K562 (cell line): ENCODE measurements at regions not wholly inside any gene's neighbourhood (a gene's known extent, or its start where the extent isn't known, plus 50 kb on each side); places are given as distances from the start of the nearest gene placed in this dataset.

Experiments
- ATAC-seq: fragments of 200-7000 bp; cut with Tn5 transposase; 3 replicates; pipeline ENCODE4 v1.9.1; 2020; ENCODE audit warnings: moderate library complexity
- BruUV-seq: library from RNA; stranded (reverse); fragments of 400-500 nt; replicated peaks from 2 replicates; lab custom pipeline; 2021; lab: Mats Ljungman, UMichigan
- CTCF ChIA-PET: fragments of 300-600 bp; formaldehyde crosslinking; extraction: SDS; loops from one replicate; lab custom pipeline; 2021; ENCODE audit warnings: low intra/inter-chr PET ratio; lab: Yijun Ruan, JAX
- POLR2A ChIA-PET: fragments of 300-600, 350-650 bp; sonication (Branson Sonifier 250); formaldehyde crosslinking; extraction: SDS; loops from one replicate; lab custom pipeline; 2021; ENCODE audit warnings: antibody characterized with exemption, inconsistent platforms; lab: Yijun Ruan, JAX
- DNase-seq, 4 experiments: peaks; one replicate each; pipeline versions ENCODE4 v3.0.0 to v3.0.0-alpha.2; 2011 to 2018; ENCODE audit warnings: low spot score in 3 of 4, mixed read lengths in 3 of 4; ENCODE audit errors: extremely low read depth in 1 of 4
- FAIRE-seq: peaks from 2 replicates; lab custom pipeline; 2011; peaks lifted over from hg19 to GRCh38; lab: Jason Lieb, UNC
- H2AFZ ChIP-seq: 2 replicates; pipeline ENCODE4 v1.6.0; 2011; ENCODE audit warnings: low read depth, low read length, control low read depth, inconsistent platforms
- H3K27ac ChIP-seq: fragments of 200-600 bp; 3 replicates; pipeline ENCODE4 v1.8.0; 2011; ENCODE audit warnings: low read depth, mild to moderate bottlenecking, control low read depth, inconsistent platforms, low read length, moderate library complexity, mixed read lengths; ENCODE audit errors: extremely low read depth
- H3K27me3 ChIP-seq, 2 experiments: fragments of 300-600 bp in 1 of 2; 2 replicates in 1 of 2; 3 replicates in 1 of 2; pipeline versions ENCODE4 v1.6.0 to v1.8.0; 2011; ENCODE audit warnings: inconsistent platforms in 2 of 2, low read length in 2 of 2, mild to moderate bottlenecking in 1 of 2, mixed read lengths in 1 of 2, moderate library complexity in 1 of 2; ENCODE audit not compliant: control insufficient read depth in 2 of 2, insufficient read depth in 2 of 2
- H3K36me3 ChIP-seq: fragments of 300-600 bp; 3 replicates; pipeline ENCODE4 v1.8.0; 2011; ENCODE audit warnings: mild to moderate bottlenecking, low read length, inconsistent platforms; ENCODE audit not compliant: control insufficient read depth, insufficient read depth
- H3K4me1 ChIP-seq, 2 experiments: fragments of 200-600 bp in 1 of 2; replicated peaks in 1 of 2; 2 replicates in 1 of 2; 3 replicates in 1 of 2; pipeline versions ENCODE4 v1.5.1 to v1.8.0; 2011; ENCODE audit warnings: inconsistent platforms in 2 of 2, low read length in 2 of 2, mild to moderate bottlenecking in 1 of 2, mixed read lengths in 1 of 2, moderate library complexity in 1 of 2; ENCODE audit not compliant: control insufficient read depth in 2 of 2, insufficient read depth in 2 of 2
- H3K4me2 ChIP-seq: 2 replicates; pipeline ENCODE4 v1.6.1; 2011; ENCODE audit warnings: low read length, control low read depth, inconsistent platforms, mixed read lengths; ENCODE audit not compliant: insufficient read depth
- H3K4me3 ChIP-seq: fragments of 200-600 bp; sonication (generic), shearing (Covaris generic); 2 replicates; pipeline ENCODE4 v1.5.1; 2016; ENCODE audit warnings: control low read depth, inconsistent platforms
- H3K79me2 ChIP-seq: fragments of 200-600 bp; 3 replicates; pipeline ENCODE4 v1.8.0; 2011; ENCODE audit warnings: low read length, inconsistent platforms; ENCODE audit not compliant: control insufficient read depth, insufficient read depth
- H3K9ac ChIP-seq, 2 experiments: 2 replicates each; pipeline versions ENCODE4 v1.6.0 to v1.6.1; 2011; ENCODE audit warnings: low read depth in 2 of 2, low read length in 2 of 2, control low read depth in 1 of 2, inconsistent platforms in 1 of 2, mild to moderate bottlenecking in 1 of 2, mixed read lengths in 1 of 2; ENCODE audit not compliant: insufficient read depth in 1 of 2
- H3K9me1 ChIP-seq: one replicate; pipeline ENCODE4 v1.6.0; 2011; ENCODE audit warnings: inconsistent platforms, mild to moderate bottlenecking, low read length, moderate library complexity; ENCODE audit not compliant: control insufficient read depth, insufficient read depth
- H3K9me3 ChIP-seq: replicated peaks from 2 replicates; pipeline ENCODE4 v1.5.1; 2011; ENCODE audit warnings: low read depth, low read length, inconsistent platforms; ENCODE audit not compliant: control insufficient read depth, insufficient read depth
- H4K20me1 ChIP-seq: replicated peaks from 2 replicates; pipeline ENCODE4 v1.6.1; 2011; ENCODE audit warnings: low read length, inconsistent platforms, mixed read lengths; ENCODE audit not compliant: control insufficient read depth, insufficient read depth
- ATF3 ChIP-seq, 2 experiments: fragments of 450-650 bp in 1 of 2; sonication (generic) in 1 of 2; formaldehyde crosslinking in 1 of 2; IDR thresholded peaks in 1 of 2; conservative IDR thresholded peaks in 1 of 2; 2 replicates each; pipeline versions ENCODE4 v1.6.1 to v1.8.1; 2016 to 2023; ENCODE audit warnings: mild to moderate bottlenecking in 2 of 2, moderate library complexity in 2 of 2, inconsistent platforms in 1 of 2, missing genetic modification reagents in 1 of 2
- CBX1 ChIP-seq: sonication (generic); IDR thresholded peaks from 2 replicates; pipeline ENCODE4 v1.6.1; 2016; ENCODE audit warnings: antibody characterized with exemption, low read depth, mild to moderate bottlenecking
- CEBPG ChIP-seq, 3 experiments: fragments of 200-800 bp in 1 of 3; sonication (Bioruptor generic) in 1 of 3; sonication (generic) in 1 of 3; formaldehyde crosslinking in 1 of 3; IDR thresholded peaks in 2 of 3; conservative IDR thresholded peaks in 1 of 3; 2 replicates each; pipeline versions ENCODE4 v1.6.1 to v1.8.0; 2016 to 2022; ENCODE audit warnings: missing compliant biosample characterization in 2 of 3, missing genetic modification characterization in 2 of 3, mild to moderate bottlenecking in 1 of 3, missing genetic modification reagents in 1 of 3
- CREB3L1 ChIP-seq: fragments of 450-650 bp; IDR thresholded peaks from 2 replicates; pipeline ENCODE4 v1.6.1; 2014; ENCODE audit warnings: low read depth, mild to moderate bottlenecking, moderate library complexity, borderline replicate concordance
- EP400 ChIP-seq: fragments of 450-650 bp; IDR thresholded peaks from 2 replicates; pipeline ENCODE4 v1.6.1; 2017; ENCODE audit warnings: antibody characterized with exemption, mild to moderate bottlenecking, moderate library complexity
- ETV1 ChIP-seq: fragments of 450-650 bp; conservative IDR thresholded peaks from 2 replicates; pipeline ENCODE4 v1.6.1; 2016; ENCODE audit warnings: missing genetic modification characterization, control low read depth, low read depth, missing compliant biosample characterization
- GABPA ChIP-seq: fragments of 200-800 bp; sonication (Bioruptor generic); conservative IDR thresholded peaks from 2 replicates; pipeline ENCODE4 v1.6.1; 2016; ENCODE audit warnings: low read depth, missing genetic modification characterization, missing compliant biosample characterization
- JUND ChIP-seq, 2 experiments: IDR thresholded peaks; 2 replicates in 1 of 2; 3 replicates in 1 of 2; pipeline ENCODE4 v1.6.1; 2011; ENCODE audit warnings: borderline replicate concordance in 2 of 2, low read depth in 2 of 2, low read length in 2 of 2, improper control_type of control experiment in 1 of 2, missing biosample characterization in 1 of 2, missing genetic modification characterization in 1 of 2, missing genetic modification reagents in 1 of 2
- KLF1 ChIP-seq: fragments of 450-650 bp; IDR thresholded peaks from 2 replicates; pipeline ENCODE4 v1.6.1; 2016; ENCODE audit warnings: missing genetic modification characterization, missing compliant biosample characterization
- L3MBTL2 ChIP-seq: fragments of 450-650 bp; IDR thresholded peaks from 2 replicates; pipeline ENCODE4 v1.6.1; 2016; ENCODE audit warnings: mild to moderate bottlenecking, moderate library complexity
- MYC ChIP-seq, 2 experiments: fragments of 250-450 bp in 1 of 2; sonication (Bioruptor Pico) in 1 of 2; IDR thresholded peaks; 2 replicates each; pipeline versions ENCODE4 v1.5.1 to v1.6.1; 2012 to 2021; ENCODE audit warnings: low read depth in 2 of 2, borderline replicate concordance in 1 of 2, improper control_type of control experiment in 1 of 2, low read length in 1 of 2, mild to moderate bottlenecking in 1 of 2, moderate library complexity in 1 of 2
- PATZ1 ChIP-seq: fragments of 250-450 bp; sonication (Bioruptor Pico); IDR thresholded peaks from 2 replicates; pipeline ENCODE4 v1.5.0; 2020; ENCODE audit warnings: mild to moderate bottlenecking, borderline replicate concordance
- RFX7 ChIP-seq: fragments of 250-450 bp; sonication (Bioruptor Pico); IDR thresholded peaks from 2 replicates; pipeline ENCODE4 v1.5.1; 2021; ENCODE audit warnings: mild to moderate bottlenecking
- SPI1 ChIP-seq: IDR thresholded peaks from 2 replicates; pipeline ENCODE4 v1.6.1; 2011; ENCODE audit warnings: low read depth, low read length, control low read depth, borderline replicate concordance
- ZNF175 ChIP-seq: fragments of 200-800 bp; sonication (Bioruptor generic); IDR thresholded peaks from 2 replicates; pipeline ENCODE4 v1.6.1; 2016; ENCODE audit warnings: low read depth, mild to moderate bottlenecking, missing genetic modification characterization, missing compliant biosample characterization
- ZNF780A ChIP-seq: fragments of 250-450 bp; sonication (Bioruptor Pico); IDR thresholded peaks from 2 replicates; pipeline ENCODE4 v1.5.0; 2021; ENCODE audit warnings: mild to moderate bottlenecking
- WGBS: fragments of 100-300 bp; shearing (Covaris generic); methylation state at CpG from one replicate; pipeline ENCODE4 v1.1.6; 2016; ENCODE audit warnings: low coverage, mixed read lengths; ENCODE audit not compliant: insufficient coverage; ENCODE audit errors: missing lambda C conversion rate; 5-methylcytosine and 5-hydroxymethylcytosine counted together
- in situ Hi-C: fragments of 300-500 bp; cut with MboI; formaldehyde crosslinking; loops from 4 replicates; pipeline ENCODE4 v1.15.0; 2018; ENCODE audit warnings: inconsistent platforms, mixed read lengths
- intact Hi-C: fragments of 100-400 bp; cut with micrococcal nuclease; formaldehyde crosslinking; loops from 2 replicates; pipeline ENCODE4 v1.14.2; 2022

GRCh38 chr7:153297141-153297540 lies 537.6 kb downstream of the ACTR3B start:
- Histone ChIP-seq H3K9me1 (no peaks in the 10 kb centered on the region), H3K27ac (no peak overlapping the region), H3K4me3 (no peak overlapping the region), H4K20me1 (no peaks in the 10 kb centered on the region), H2AFZ (no peak overlapping the region), H3K9me3 (no peaks in the 10 kb centered on the region), H3K4me2 (no peak overlapping the region), H3K79me2 (no peaks in the 10 kb centered on the region), H3K9ac (no peak overlapping the region), H3K4me1 (no peaks in the 10 kb centered on the region), H3K36me3 (no peaks in the 10 kb centered on the region), H3K27me3 (peaks cover 0 to 15% of the 10 kb centered on the region in 2 experiments; a peak in 2 of 5 replicates)
- ATAC-seq (peak; percentile 75), DNase-seq (no peak), FAIRE-seq (no peak)
- ChIA-PET CTCF (no interaction called here), POLR2A (no interaction called here)
- no TSS peak for BruUV-seq
- TF ChIP-seq CREB3L1 (peak; percentile 51; the same call in 1 of the 2 replicates), EP400 (0 out of 2 replicates have a peak, but pooled peaks have one; percentile 21), CEBPG (CRISPR knock-in tag; IDR thresholded peaks at IDR 0.05) (no peak), CEBPG (tag; conservative IDR thresholded peaks at IDR 0.05 in 1 of 2, IDR thresholded peaks at IDR 0.05 in 1 of 2) (peak in 1 of 2 experiments; percentile 53; a peak in 1 of 4 replicates), GABPA (tag) (peak; percentile 53), CBX1 (no peak), PATZ1 (CRISPR knock-in tag) (no peak), JUND (IDR thresholded peaks at IDR 0.05; ENCODE audit: borderline replicate concordance, low read depth, low read length) (0 out of 2 replicates have a peak, but pooled peaks have one; percentile 25), JUND (tag; IDR thresholded peaks at IDR 0.05; ENCODE audit: borderline replicate concordance, low read depth, low read length) (no peak), ZNF780A (CRISPR knock-in tag) (no peak), MYC (IDR thresholded peaks at IDR 0.05; ENCODE audit: low read depth, low read length) (peak; percentile 58; the same call in 1 of the 2 replicates), MYC (CRISPR knock-in tag; IDR thresholded peaks at IDR 0.05; ENCODE audit: borderline replicate concordance, low read depth) (no peak), ETV1 (tag) (peak; percentile 39; the same call in 1 of the 2 replicates), ATF3 (IDR thresholded peaks at IDR 0.05) (peak; percentile 35; the same call in 1 of the 2 replicates), ATF3 (CRISPR knock-in tag; conservative IDR thresholded peaks at IDR 0.05) (no peak), ZNF175 (peak; percentile 51; the same call in 1 of the 2 replicates), SPI1 (no peak), RFX7 (no peak), KLF1 (tag) (no peak), L3MBTL2 (peak; percentile 71)
- intact Hi-C loops: no loop called here
- 1% methylated on average over 7 of the region's 7 CpGs for WGBS
- in situ Hi-C loops: no loop called here
